ENCODE measurements at regions not wholly inside any gene's neighbourhood (a gene's known extent, or its start where the extent isn't known, plus 50 kb on each side); places are given as distances from the start of the nearest gene placed in this dataset.

DNA sequence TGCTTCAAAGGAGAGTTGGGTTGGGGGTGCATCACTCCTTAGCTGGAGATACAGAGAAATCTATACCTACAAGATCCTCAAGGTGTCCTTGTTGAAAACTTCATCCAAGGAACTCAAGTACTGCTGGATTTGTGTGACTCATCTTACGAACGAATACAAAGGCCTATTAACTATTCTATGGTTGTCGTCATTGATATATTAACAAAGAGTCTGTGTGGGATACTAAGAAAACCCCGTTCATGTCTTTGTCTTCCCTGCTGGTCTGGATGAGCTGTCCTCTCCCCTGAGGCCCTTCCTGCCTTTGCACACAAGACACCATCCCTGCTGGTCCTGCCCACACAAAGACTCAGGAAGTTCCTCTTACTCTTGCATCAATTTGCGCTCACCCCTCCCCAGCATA is 54.9 kb upstream of the IRF2 start:
- TF ChIP-seq POLR2A (IDR thresholded peaks at IDR 0.05) (no peak), CTCF (IDR thresholded peaks at IDR 0.05) (no peak)
